NCI-H524 (cell line): ENCODE measurements at regions not wholly inside any gene's neighbourhood (a gene's known extent, or its start where the extent isn't known, plus 50 kb on each side); places are given as distances from the start of the nearest gene placed in this dataset.

ENCODE experiments used
- DNase-seq, 2 experiments: peaks; one replicate each; lab custom pipeline; 2025; lab: John Stamatoyannopoulos, UW

DNA sequence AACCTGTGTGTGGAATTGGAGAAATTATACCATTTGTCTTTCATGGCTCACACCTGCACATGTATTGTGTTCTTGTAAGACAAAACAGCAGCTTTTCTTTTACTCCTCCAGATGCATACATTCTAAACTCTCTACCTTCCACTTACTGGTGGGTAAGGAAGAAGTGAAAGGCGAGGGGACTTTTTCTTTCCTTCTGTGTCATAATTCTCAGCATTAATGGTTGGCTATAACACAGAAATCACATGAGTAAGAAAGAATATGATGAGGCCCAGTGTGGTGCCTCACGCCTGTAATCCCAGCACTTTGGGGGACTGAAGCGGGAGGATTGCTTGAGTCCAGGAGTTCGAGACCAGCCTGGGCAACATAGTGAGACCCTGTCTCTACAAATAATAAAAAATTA is 57.8 kb upstream of the SHANK2 start:
- no peak for DNase-seq

DNA sequence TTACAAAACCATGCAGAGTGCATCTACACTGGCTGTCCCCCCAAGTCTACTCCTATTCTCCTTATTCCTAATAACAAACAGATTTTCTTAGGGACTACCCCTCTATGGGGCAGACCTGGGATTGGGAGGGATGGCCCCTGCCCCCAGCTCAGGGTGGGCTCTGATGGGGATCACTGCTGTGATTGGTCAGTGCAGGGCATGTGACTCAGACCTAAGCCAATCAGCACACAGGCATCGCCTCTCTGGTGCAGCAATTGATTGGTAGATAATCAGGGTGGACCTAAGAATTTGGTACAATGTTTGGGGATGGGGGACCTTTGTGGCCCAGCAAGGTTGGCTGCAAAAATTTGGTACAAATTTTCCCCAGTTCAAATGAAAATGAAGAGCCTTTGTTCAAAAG is 57.2 kb upstream of the SHANK2 start:
- no peak for DNase-seq

DNA sequence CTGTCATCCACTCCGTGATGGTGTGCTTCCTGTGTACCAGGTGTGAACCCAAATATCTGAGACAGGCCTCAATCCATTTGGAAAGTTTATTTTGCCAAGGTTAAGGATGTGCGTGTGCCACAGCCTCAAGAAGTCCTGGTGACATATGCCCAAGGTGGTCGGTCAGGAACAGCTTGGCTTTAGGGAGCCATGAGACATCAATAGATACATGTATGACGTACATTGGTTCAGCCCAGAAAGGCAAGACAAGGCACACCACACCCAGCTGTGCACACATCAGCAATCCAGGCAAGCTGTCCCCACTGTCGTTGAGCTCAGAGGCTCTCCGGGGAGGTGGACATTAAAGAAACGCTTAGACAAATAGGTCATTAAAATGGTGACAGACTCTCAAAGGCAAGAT is 56.8 kb upstream of the SHANK2 start:
- DNase-seq, result no peak

DNA sequence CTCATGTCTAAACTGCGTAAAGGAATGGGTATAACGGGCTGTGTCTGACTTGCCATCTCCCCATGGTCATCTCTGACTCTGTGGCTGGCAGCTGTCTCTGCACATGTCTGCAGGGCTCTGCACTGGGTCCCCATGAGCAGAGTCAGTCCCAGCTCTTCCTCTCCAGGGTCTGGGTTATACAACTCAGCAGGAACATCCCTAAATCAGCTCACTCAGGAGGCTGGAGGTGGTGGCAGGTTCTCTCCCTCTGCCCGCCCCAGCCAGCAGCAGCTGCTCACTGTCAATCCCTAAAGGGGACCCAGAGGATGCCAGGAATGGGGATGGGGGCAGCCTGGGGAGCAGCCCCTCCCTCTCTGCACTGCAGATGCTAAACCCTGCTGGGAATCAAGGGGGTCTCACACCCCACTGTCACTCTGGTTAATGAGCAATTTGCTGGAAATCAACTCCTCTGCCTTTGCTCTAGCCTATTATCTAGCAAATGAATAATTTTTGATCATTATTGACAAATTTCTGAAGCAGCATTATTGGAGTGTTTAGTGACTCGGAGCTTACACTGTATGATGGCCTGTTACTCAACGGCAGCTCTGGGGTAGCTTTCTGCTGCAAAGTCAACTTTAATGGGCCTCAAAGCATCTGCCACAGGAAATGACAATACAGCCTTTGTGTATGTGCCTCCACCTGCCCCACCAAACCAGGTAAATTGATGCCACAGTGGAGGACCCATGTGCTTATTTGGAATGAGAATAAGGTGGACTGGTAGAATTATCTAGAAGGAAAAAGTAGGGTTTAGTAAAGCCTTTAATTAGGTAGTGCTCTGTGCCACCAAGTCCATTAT is 55.7 kb upstream of the SHANK2 start:
- DNase-seq, result no peak

DNA sequence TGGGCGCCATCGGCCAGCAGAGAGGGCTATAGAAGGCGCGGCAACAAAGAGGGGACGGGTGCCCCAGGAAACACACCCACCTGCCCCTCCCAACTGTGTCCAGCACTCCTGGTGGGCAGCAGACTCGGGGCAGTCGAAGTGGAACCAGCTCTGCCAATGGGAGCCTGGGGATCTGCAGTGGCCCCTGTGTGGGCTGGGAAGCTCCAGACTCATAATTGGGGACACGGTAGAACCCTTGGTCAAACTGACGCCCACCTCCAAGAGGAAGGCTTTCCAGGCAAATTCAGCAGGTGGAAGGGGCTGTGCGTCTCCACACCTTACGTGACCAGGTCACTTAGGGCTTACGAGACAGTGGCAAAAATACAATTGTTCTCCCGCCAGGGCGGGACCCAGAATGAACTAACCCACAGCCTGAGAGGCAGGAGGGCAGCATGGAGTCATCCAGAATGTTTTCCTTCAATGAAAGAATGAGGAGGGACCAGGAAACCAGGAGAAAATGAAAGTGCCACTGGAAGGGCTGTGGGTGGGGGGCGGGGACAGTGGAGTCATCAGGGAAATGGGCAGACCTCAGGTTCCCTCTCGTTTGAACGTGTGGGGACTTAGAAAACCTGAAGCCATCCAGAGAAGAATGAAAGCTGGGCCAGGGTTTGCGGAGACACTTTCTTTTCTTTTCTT is 53.2 kb upstream of the SHANK2 start:
- no peak for DNase-seq

DNA sequence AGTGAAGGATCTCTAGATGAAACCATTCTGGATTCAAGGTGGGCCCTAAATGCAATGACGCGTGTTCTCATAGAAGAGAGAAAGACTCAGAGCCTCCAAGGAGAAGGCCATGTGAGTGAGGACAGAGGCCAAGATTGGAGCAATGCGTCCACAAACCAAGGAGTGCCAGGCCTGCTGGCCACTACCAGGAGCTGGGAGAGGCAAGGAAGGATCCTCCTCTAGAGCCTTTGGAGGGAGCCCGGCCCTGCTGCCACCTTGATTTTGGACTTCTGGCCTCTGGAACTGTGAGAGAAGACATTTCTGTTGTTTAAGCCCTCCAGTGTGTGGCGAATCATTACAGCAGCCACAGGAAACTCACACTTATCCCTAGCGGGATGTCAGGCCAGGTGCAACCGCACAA is 52.7 kb upstream of the SHANK2 start:
- DNase-seq, result no peak

DNA sequence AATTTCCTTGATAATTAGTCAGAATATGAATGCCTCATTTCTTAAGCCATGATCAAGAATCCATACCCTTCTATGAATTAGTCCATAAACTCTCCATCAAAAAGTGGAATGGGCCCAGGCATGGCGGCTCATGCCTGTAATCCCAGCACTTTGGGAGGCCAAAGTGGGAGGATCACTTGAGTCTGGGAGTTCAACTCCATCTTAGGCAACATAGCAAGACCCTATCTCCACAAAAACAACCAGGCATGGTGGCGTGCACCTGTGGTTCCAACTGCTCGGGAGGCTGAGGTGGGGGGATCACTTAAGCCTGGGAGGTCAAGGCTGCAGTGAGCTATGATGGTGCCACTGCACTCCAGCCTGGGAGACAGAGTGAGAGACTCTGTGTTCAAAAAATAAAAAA is 52.1 kb upstream of the SHANK2 start:
- DNase-seq, result no peak

DNA sequence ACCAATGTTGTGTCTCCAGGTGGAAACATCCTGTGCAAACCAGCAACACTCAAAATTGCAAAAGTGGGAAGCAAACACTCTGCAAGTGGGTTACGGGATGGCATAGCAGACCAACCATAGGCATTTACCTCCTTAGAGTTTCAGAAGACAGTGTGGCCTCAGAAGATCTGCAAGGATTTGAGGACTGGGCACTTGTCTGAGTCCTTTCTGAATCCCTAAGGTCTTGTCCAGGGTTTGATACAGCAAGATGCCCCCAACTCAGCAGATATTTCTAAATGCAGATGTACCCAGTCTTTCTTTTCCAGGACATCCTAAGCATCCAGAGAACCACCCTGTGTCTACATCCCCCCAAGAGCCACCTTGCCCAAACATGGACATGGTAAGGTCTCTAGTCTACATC is 51.7 kb upstream of the SHANK2 start:
- no peak for DNase-seq

DNA sequence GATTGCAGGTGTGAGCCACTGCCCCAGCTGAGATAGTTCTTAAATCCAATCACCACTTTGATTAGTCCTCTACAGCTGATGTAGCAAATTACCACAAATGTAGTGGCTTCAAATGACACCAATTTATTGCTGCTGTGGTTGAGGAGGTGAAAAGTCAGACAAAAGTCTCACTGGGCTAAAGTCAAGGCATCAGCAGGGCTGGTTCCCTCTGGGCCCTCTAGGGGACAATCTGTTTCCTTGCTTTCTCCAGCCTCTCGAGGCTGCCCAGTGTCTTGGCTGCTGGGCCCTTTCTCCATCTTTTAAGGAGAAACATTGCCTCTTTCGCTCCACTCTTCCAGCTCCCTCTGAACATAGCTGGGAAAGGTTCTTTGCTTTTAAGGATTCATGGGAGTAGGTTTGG is 50.5 kb upstream of the SHANK2 start:
- DNase-seq, result no peak

DNA sequence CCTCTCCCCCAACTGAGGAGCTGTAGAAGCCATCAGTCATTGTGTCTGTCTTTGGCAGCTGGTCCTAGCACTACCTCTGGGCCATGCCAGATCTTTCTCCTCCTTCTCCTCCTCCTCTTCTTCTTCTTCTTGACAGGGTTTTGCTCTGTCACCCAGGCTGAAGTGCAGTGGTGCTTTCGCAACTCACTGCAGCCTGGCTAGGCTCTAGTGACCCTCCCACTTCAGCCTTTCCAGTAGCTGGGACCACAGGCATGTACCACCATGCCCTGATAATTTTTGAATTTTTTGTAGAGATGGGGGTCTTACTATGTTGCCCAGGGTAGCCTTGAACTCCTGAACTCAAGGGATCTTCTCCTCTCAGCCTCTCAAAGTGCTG is 50.1 kb upstream of the SHANK2 start:
- DNase-seq, result no peak
